GM19455 (cell line): ENCODE measurements at regions not wholly inside any gene's neighbourhood (a gene's known extent, or its start where the extent isn't known, plus 50 kb on each side); places are given as distances from the start of the nearest gene placed in this dataset.

Source experiments
- ATAC-seq: cut with Tn5 transposase; IDR thresholded peaks from one replicate; pipeline ENCODE4 v1.9.1; 2021; ENCODE audit not compliant: unreplicated experiment

GRCh38 chr2:111219285-111219684 lies 98.6 kb downstream of the BCL2L11 start:
- peak; percentile 88 for ATAC-seq

- no peak for ATAC-seq
These were observed 99.2 kb downstream of the BCL2L11 start for GRCh38 chr2:111219734-111220505.

DNA sequence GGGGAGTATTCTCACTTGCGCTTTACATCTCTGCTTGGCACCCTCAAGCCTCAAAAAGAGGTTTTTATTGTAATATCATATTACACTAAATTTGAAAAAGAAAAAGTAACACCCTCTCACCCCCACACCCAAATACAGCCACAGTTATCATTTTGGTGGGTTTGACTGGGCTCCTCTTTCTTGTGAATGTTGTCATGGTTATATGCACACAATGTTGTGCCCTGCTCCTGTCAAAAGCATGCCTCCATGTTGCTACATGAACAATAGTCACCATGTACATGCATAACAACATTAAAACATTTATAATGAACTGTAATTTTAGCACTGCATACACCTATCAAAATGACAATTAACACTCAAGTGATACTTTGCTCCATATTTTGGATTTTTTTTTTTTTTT lies 100.2 kb downstream of the BCL2L11 start:
- ATAC-seq, result no peak

DNA sequence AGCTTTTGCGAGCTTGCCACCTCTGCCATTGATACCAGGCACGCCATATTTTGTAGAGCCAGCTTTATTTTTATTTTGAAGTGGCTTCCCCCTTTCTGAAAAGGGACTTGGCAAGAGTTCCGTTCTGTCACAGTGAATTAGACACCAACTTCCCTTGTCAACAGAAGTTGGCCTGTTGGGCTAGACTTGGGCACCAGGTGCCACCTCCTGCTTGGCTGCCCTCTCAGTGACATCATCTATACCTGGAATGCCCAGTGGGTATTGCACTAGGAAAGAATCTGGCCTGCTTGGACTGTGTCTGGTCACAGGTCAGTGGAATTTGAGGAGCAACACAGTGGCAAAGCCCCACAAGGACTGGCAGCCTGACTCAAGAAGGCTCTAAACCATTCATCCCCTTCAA lies 101.0 kb downstream of the BCL2L11 start:
- ATAC-seq, result no peak

DNA sequence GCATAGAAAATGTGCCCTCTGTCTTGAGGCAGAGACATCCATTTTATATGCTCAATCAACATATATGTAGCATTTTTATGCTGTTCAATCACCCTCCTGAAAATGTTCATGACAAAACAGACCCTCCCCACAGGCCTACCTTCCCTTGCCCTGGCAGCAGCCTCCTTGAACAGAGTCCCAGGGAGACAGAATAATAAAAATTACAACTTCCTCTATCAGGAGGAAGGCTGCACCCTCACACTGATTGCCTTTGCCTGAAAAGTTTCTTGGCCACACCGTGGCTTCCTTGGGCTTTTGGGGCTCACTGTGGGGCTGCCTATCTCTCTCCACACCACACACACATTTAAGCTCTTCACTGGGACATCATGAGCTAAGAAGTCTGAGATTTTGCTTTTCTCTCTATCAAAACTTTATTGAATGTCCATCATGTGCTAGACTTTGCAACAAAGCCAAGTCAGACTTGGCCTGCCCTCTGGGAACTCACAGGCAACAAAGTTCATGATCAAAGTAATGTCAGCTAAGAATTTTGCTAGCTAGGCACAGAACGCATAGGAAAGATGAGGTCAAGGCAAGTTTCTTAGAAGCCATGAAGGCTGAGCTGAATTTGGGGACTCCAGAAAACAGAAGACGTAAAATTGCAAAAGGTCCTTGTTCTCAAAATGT lies 101.6 kb downstream of the BCL2L11 start:
- ATAC-seq, result no peak

- no peak for ATAC-seq
These were observed 105.1 kb downstream of the BCL2L11 start for GRCh38 chr2:111225856-111226255.

DNA sequence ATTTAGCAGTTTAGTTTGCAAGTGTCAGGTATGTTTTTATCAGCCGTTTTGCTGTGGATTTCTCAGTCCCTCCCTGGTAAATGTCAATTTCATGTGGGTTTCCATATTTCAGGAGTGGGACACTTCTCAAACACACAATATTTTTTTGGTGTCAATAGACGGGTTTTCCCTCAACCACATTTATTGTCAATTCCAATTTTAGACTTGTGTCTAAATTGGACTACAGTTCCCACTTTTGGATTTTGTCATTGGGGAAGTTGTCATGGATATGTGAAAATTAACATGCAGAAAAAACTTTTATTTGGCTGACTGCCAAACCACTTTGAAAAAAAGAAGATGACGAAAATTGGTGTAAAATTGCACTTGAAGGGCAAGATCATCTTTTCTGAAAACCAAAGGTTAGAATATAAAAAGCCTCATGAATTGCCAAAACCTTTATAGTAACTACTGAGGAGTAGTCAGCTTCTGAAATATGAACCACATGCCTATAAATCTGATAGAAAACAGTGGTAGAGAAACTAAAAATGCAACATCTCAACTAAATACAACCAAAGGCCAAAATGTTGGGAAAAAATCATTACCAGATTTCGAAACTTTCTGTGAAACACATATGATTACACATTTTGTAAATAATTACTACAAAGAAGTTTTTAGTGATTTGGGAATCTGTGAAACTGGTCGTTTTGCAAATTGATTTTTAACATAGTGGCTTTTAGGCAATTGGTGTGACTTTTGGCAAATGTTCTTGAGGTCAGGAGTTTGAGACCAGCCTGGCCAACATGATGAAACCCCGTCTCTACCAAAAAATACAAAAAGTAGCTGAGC lies 106.4 kb downstream of the BCL2L11 start:
- no peak for ATAC-seq

GRCh38 chr2:111227716-111228141 lies 107.0 kb downstream of the BCL2L11 start:
- ATAC-seq, result no peak

GRCh38 chr2:111231532-111232252 lies 111.0 kb downstream of the BCL2L11 start:
- ATAC-seq, result no peak

- ATAC-seq, result no peak
These were observed 114.7 kb downstream of the BCL2L11 start for GRCh38 chr2:111235192-111236015.

GRCh38 chr2:111236025-111236424 lies 115.3 kb downstream of the BCL2L11 start:
- ATAC-seq, result no peak

DNA sequence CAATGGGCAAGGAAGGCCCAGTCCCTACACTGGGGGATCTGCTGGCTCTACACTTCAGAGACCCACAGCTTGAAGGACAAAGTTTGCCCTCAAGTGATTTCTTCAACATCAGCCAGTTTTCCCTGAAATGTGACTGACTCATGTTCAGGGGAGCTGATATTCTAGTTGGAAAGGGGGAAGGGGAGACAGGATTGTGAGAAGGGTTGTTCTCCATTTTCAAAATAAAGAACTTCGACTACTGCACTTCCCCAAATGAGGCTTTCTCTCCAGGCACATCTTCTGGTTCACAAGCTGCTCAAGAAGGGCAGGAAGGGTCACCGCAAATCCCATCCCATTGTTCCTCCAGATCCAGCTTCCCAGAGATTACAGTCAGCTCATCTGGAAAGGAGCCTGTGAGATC lies 117.6 kb downstream of the BCL2L11 start:
- ATAC-seq, result no peak

DNA sequence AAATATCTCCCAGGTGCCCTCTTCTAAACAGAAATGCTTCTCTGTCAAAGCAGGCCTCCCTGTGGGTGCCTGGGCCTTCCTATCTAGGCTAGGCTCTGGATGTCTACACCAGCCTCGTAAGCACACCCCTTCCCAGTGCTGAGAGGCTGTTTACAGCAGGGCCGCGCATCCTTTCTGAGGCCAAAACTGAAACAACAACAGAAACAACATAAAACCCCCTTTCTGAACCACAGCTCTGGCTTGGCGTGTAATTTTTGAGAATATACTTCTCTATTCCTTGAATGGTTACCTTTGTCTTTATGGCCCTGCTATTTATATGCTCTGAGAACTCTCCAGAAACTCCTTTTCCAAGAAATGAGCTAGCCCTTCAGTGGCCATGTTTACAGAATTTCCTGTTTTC lies 118.4 kb downstream of the BCL2L11 start:
- peak; percentile 93 for ATAC-seq

GRCh38 chr2:111239581-111240249 lies 119.0 kb downstream of the BCL2L11 start:
- ATAC-seq, result no peak

- no peak for ATAC-seq
These were observed 122.6 kb downstream of the BCL2L11 start for GRCh38 chr2:111243295-111243694.

GRCh38 chr2:111244864-111245263 lies 124.2 kb downstream of the BCL2L11 start:
- no peak for ATAC-seq

GRCh38 chr2:111246620-111247061 lies 125.9 kb downstream of the BCL2L11 start:
- ATAC-seq, result no peak

- ATAC-seq, result no peak
These were observed 126.8 kb downstream of the BCL2L11 start for GRCh38 chr2:111247491-111247890.

DNA sequence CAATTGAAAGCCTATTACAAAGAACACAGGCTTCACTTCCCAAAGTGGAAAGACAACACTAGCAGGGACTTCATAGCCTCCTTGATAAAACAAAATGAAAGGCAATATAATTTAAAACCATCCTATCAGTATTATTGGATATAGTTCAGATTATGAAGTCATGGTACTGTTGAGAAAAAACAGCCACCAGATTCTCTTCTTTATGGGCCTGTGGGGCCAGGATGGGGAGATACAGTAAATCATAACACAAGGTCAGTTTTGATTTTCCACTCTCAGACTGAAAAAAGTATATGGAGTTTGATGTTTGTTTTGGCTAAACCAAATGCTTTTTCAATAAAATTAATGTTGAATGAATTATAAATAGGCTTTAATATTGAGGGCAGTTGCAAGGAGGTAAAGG lies 129.1 kb downstream of the BCL2L11 start:
- no peak for ATAC-seq
